ENCODE measurements at regions not wholly inside any gene's neighbourhood (a gene's known extent, or its start where the extent isn't known, plus 50 kb on each side); places are given as distances from the start of the nearest gene placed in this dataset.
"Not testable (repeated sequence)": the region's sequence is repeated elsewhere in the genome, so short reads cannot be mapped to it uniquely, and the experiment has no call there.

DNA sequence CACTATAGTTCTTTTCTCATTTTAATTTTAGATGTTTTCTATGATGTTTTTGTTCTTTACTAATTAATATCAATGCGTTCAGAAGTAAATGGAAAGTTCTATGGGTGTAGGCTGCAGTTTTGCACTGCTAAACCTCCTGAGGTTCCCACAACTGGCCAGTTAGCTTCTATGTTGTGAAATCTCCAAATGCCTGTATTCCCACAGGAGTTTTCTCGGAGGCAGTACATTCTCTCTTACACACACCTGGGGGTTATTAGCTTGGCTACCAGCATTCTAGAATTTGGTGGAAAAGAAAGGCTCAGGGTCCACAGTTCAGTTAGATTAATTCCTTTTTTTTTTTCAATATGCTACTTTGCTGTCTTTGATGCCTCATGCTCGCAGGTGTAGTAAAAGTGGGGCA, 216.9 kb upstream of the NRIP1 start:
- DNase-seq, result no peak

DNA sequence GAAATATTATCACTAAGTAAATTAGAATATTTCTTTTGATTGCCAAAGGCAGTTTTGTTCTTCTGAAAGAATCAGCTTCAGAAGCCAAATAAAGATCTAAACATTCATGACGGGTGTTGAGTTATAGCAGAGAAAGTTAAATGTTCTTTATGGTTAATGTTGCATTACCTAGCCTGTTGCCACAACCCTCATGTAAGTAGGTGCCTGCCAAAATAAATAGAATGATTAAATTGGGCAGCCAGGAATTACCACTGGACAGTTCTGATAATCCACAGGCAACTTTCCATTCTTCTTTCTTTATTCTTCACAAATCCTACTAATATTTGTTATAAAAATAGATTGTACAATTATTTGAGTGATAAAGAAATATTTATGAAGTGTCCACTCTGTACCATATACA, 217.9 kb upstream of the NRIP1 start:
- DNase-seq, result no peak

DNA sequence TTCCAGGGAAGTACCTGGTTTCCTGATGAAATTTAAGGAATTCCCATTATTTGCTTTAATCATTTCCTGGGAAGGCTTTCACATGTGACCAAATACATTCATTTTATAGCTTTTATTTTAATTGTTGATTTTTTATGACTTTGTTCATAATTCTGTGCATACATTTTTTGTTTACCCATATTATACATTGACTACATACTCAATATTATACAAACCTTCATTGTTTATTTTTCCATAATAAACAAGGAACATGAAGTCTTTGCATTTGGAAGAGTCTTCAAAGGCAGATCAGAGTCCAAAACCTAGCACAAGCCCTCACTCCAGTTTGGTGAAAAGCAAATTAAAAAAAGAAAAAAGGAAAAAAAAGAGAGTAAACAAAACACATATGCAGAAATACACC, 218.3 kb upstream of the NRIP1 start:
- no peak for DNase-seq

DNA sequence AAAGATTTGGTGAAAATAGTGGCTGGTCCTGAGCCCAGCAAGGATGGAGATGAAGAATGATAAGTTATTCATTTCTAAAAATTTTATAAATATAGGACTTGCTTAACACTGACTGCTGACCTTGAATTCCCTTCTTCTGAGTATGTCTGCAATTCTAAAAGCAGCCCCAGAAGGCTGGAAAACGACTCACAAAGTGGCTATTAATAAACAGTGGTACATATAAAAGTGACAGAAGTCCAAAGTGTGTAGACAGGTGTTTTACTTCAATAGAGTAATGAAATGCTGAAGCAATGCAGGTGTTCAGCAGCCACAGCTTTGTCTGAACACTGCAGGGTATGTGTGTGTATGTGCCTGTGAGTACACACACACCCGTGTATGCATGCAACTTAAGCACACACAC, 219.0 kb upstream of the NRIP1 start:
- DNase-seq, result no peak

DNA sequence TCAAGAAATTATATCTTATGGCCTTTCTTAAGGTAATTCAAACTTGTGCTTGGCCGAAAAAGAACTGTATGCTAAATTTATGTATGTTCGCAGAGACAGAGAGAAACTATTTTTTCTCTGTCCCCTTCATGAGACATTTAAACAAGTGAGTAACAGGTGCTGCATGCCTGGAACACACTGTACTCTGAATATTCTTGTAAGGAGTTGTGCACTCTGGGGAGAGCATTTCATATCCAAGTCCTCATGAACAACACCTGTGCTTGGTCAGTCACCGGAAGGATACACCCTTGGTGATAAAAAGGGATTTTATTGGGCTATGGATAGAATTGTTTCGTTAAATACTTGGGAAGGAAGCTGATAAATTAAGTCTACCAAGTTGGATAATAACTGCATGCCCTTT, 220.8 kb upstream of the NRIP1 start:
- DNase-seq, result no peak

DNA sequence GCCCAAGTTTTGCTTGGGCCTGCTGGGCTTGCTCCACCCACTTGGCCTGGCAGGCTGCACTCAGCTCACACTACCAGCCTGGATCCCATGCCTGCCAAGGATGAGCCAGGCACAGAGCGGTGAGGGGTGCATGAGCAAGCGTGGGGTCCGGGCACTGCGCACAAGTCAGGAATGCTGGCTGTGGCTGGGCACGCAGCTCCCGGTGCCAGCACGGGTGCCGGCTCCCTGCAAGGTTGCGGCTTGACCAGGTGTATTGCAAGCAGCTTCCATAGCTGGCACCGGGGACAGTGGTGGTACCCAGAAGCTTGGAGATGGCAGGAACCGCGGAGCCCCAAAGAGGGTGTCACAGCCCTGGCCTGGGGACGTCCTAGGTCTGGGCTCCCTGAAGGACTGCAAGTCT, 224.4 kb upstream of the NRIP1 start:
- DNase-seq, result no peak

DNA sequence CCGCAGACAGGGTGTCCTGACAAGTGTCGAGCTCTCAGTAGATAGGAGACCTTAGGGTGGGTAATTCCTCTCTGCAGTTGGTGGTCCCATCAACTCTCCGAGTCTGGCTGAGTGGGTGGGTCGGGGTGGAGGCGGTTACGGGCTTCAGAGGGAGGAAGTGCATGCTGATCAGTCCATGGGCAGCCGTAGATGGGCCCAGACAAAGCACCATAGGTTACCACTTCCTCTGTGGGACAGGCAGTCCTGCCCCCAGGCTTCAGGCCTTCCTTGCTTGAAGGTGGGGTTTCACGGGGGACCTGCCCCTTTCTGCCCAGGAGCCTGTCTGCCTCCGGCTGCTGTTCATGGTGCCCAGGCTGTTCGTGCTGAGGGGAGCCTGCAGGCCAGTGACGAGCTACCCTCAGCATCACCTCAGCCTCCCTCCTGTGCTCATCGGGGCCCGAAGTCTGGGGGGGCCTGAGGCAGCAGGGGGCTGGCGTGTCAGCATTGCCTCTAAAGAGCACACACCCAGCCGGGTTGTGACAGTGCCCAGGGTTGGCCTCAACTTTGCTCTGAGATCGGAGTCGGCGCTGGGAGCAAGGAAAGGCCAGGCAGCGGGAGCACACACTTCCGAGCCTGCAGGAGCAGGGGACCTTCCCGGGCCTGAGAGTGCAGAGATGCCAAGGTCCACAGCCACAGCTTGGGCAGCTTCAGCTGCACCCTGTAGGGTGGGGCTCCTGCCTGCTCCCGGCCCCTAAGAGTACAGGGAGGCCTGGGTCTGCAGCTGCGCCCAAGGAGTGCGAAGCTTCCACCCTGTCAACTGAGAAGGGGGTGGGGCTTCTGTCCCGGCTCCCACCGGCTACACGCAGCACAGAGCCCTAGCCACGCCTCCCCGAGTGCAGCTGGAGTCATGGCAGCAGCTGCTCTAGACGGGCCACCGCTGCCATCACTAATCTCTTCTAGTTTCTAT, 225.4 kb upstream of the NRIP1 start:
- no peak for DNase-seq

DNA sequence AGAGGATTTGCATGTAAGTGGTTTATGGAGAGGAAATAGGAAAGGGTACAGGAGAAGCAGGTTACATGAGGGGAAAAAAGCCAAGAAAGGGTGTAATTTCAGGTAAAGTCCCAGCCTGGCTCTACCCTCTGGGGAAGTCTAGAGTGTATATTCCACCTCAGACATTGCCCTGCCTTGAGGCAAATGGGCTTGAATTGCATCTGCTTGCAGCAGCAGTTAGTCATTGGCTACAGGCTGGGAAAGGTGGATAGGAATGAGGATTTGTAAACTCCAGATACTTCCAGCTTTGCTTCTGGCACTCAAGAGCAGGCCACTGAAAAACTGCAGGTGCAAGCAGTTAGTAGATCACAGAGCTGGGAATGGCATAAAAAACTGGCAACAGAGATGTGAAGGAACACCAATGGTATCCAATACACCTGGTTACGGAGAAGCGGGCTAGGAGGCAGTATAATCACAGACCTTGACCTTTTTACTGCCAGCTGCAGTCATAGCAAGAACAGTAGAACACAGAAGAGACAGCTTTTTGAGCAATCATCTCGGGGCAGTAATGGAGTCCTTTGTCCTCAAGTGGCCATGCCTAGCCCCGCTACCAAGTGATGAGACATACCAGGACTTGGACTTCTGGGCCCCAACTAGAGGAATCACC, 226.9 kb upstream of the NRIP1 start:
- DNase-seq, result no peak

DNA sequence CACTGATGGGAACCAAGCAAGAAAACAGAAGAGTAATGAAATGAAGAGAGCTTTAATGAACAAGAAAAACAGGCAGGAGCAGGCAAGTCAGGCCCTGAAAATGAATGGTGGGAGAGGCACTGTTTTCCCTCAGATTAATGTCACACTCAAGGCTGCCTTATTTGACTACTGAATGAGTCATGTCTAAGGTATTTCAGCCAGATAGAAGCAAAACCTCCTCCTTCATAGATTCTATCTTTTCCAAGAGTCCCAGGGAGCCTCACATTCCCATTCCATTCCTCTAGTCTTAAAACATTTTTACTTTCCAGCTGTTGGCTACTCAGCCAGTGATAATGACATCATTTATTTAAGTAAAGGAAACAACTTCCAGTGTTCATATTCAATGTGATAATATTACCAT, 228.4 kb upstream of the NRIP1 start:
- no peak for DNase-seq

DNA sequence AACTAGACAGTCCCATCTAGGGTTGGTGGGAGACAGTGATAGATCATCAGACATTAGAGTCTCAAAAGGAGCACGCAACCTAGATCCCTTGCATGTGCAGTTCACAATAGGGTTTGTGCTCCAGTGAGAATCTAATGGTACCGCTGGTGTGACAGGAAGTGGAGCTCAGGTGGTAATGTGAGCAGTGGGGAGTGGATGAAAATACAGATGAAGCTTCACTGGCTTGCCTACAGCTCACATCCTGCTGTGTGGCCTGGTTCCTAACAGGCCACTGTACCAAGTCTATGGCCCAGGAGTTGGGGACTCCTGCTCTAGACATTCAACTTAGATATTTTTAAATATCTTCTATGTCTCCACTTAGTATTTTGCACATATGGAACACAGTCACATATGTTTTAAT, 231.1 kb upstream of the NRIP1 start:
- no peak for DNase-seq

DNA sequence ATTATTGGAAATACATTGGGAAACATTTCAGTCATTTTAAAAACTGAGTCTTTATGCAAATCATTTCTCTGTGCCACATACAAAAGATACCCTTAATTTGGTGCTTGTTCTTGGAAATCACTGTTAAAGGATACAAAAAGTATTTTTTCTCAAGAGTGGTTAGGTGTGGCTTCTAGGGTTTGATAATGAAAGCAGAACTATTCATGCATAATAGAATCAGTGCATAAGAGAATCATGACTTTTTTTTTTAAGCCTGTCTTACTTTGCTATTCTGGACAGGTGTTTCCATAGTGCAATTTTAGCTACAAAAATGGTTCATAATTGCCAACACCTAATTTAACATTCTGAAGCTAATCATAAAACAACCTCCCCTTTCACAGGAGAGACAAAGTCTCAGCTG, 233.0 kb upstream of the NRIP1 start:
- no peak for DNase-seq

DNA sequence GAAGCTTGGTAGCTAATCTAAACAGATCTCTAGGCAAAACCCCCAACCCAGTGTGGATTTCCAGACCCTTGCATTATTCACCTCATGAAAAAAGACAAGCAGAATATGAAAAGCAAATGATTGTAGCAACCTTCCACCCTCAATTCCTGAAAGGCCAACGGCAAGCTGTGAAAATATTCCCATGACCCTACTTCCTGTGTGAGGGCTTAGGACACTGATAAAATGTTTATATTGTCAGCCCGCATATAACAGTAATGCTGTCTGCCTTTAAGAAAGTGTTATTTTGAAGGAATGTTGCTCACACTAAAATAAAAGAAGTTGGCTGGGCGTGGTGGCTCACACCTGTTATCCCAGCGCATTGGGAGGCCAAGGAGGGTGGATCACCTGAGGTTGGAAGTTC, 233.5 kb upstream of the NRIP1 start:
- no peak for DNase-seq

DNA sequence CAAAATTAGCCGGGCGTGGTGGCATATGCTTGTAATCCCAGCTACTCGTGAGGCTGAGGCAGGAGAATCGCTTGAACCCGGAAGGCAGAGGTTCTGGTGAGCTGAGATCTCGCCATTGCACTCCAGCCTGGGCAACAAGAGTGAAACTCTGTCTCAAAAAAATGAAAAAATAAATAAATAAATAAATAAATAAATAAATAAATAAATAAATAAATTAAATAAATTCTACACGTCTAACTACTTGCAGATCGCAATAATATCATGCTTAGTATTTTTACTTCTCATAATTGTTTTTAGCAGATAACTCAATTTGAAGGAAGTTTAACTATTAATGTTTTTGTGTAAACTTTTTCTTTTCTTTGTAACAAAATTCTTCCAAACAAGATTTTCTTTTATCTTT, 234.0 kb upstream of the NRIP1 start:
- not testable (repeated sequence) for DNase-seq

DNA sequence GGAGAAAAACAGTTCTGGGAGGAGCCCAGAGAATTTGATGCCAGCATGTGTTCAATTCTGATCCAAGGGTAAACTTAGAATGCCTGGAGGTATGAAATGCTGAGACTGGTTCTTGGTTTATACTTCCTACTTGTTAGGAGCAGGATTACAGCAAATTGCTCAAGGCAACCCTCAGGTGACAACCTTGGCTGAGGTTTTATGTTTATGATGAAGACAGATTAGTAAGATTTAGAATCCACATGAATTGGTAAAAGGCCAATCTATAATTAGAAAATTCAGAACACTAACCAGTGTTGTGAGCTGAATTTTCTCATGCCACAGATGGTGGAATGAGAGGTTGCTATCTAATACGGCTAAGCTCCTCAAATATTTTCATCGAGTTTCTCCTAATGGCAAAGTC, 235.3 kb upstream of the NRIP1 start:
- no peak for DNase-seq

DNA sequence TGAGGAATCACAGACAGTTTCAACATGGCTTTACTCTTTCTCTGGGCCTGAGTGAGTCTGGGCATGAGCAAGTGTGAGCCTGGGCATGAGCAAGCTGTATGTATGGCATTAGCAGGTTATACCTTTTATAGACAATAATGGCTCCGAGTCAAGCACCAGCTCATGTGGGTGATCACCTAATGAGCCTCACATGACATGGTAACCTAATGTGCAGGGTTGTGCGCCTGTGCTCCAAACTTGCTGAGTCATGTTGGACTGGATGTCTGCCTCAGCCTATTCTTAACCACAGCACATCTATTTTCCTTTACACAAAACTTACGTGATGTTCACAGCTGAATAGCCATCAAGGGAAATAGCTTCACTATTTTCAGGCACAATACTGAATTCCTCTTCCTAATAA, 236.2 kb upstream of the NRIP1 start:
- DNase-seq, result no peak

DNA sequence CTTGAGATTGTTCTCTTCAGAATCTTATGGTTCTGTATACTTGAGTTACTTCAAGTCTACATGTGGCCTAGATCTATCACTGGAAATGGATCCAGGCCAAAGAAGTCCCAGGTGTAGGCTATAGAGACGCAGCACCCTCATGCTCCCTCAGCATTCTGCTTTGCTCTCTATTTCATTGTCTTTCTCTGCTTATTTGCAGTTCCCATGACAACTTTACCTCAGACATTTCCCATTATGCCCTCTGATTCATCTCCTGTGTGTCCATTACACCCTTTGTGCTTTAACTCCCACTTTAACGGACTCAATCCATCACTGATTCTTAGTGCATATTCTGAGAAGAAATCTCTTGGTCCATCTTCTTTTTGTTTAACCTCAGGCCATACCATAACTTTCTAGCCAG, 236.9 kb upstream of the NRIP1 start:
- no peak for DNase-seq

DNA sequence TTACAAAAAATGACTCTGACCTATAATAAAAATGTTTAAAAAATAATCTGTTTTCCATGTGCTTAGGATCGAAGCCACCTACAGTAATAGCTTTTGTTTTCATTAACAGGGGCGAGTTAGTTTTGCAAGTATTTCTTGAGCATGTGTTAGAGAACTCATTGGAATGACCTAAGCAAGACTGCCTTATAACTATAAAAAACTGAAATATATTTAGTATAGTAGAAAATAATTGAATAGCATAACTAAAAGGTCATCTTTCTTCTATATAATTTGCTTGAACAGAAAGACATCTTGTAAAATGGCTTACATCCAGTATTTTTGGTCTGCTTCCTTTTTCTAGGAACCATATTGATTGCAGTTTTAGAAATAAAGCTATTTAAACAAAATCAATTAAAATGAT, 241.5 kb upstream of the NRIP1 start:
- no peak for DNase-seq

DNA sequence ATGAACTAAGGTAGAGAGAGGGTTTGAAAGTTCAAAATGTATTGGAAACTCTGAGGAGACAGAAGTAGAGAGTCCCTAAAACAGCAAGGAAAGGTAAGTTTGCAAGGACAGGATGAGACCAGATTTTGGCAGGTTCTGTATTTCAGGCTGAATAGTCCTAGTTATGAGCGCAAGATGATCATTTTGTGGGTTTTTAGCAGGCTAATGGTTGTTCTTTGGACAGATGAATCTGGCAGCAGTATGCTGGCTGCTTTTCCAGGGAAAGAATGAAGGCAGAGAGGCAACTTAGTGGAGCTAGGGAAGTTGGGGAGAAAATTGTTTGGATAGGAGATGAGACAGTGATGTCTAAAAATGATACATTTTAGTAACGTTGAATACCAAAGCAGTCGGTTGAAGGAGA, 243.5 kb upstream of the NRIP1 start:
- no peak for DNase-seq

DNA sequence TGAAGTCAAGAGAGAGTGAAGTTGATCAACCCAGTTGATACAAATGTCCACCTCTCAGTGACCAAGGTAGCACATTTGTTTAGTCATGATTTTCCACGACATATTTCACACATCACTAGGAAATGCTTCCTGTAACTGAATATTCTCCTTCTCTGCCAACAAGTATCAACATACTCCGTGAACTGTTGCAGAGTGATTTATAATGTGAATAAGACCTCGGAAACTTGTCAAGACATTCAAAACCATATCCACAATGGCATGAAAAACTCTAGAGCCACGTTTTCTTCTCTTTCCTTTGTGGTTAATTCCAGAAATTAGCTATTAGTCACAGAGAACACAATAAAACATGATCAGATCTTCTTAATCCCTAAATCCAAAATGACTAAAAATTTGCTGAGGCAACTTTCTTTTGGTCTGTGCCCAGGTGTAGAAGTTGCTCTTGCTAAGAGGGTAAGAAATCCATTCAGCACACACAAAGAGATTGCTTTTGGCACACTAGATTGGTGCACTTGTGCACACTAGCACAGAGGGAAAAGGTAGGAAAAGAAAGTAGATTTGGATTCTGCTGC, 244.3 kb upstream of the NRIP1 start:
- no peak for DNase-seq

DNA sequence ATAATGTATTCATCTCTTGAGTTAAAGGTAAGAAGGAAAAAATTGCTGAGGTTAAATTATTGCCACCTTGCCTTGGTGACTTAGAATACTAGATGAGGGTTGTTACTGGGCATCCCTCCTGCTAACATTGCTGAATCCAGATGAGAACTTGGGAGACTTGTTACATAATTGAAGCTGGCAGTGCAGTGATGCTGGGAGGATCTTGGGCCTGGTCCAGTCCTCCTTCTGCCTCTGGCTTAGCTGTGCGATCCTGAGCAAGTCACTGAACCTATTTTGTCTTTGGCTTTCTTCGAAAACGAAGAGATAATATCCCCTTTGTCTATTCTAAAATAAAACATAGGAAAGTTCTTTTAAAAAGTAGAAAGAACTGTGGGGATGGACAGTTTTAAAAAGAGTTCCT, 244.9 kb upstream of the NRIP1 start:
- no peak for DNase-seq

DNA sequence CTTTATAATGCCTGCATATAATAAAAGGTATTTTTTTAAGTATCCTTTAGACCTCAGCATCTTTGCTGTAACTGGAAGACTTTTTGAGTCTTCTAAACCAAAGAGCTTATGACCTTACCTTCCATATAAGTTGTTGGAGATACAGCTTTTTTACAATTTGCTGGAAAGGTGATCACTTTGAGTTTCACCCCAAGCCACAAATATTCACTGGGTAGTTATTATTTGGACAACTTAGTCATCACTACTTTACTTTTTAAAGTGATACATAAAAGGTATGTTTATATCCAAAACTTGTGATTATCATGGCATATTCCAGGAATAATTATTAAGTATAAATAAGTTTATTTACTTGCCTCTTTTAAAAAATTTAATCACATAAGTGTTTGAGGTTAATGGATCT, 246.7 kb upstream of the NRIP1 start:
- DNase-seq, result no peak

DNA sequence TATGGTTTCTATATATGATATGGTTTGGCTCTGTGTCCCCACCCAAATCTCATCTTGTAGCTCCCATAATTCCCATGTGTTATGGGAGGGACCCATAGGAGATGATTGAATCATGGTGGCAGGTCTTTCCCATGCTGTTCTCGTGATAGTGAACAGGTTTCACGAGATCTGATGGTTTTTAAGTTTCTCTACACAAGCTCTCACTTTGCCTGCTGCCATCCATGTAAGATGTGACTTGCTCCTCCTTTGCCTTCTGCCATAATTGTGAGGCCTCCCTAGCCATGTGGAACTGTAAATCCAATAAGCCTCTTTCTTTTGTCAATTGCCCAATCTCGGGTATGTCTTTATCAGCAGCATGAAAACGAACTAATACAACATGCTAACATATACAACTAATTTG, 252.2 kb upstream of the NRIP1 start:
- not testable (repeated sequence) for DNase-seq

DNA sequence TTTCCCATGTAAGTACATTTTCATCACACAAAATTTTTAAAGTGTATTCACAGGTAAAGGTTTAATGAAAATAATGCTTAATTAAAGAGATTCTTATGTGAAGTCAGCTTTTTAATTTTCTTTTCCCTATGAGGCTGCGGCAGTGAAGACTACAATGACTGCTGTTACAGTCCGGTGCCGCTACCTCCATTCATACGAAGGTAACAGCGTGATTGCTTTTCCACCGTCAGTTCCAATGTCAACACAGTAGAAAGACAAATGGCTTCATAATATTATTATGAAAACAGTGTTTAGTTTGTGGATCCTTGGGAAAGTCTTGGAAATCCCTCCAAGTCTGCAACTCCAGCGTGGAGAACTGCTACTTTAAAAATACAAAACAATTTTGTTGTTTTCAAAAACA, 254.9 kb upstream of the NRIP1 start:
- DNase-seq, result no peak

DNA sequence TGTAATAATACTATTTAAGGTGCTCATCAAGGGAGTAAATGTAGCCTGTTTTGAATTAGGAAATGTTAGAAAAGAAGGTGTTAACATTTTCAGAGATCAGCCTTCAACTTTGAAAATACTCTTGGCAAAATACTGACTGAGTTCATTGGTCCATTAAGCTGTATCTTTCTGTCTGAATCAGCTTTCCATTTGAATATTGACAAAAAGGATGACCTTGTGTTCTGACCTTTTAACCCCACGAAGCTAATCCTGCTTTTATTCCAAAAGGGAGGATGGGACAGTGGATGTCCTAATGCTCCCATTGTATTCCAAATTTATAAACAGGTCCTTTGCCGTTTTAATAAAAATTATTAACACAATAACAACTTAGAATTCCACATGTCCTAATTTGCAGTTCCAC, 259.7 kb upstream of the NRIP1 start:
- DNase-seq, result no peak

Measured in stimulated activated CD8-positive, alpha-beta memory T cell treated with anti-CD3 and anti-CD28 coated beads, Interleukin-4, amount 100 ng/mL, for 48 hours (primary cell).